ENCODE measurements at regions not wholly inside any gene's neighbourhood (a gene's known extent, or its start where the extent isn't known, plus 50 kb on each side); places are given as distances from the start of the nearest gene placed in this dataset.

- no peak for DNase-seq
Measured at GRCh38 chr10:29098423-29098822, 190.4 kb upstream of the LYZL1 start.

GRCh38 chr10:29099001-29099400 lies 189.9 kb upstream of the LYZL1 start:
- no peak for DNase-seq

GRCh38 chr10:29099415-29099814 lies 189.5 kb upstream of the LYZL1 start:
- DNase-seq: no peak

DNA sequence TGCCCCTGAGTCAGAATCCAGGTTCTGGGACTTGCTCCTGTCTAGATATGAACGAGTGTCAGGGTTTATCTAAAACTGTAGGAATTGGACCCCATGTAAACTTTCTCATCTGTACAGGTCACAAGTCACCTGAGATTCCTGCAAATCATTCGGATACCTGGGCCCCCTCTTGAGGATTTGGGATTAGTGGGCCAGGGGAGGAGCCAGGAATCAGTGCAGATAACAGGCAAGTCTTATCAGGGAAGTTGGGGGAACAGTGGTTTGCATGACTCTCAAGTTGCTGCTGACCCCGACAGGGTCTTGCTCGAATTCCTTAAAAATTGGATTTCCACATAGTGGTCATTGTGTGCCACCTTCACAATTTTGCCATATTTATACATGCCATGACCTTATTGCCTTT lies 188.4 kb upstream of the LYZL1 start:
- DNase-seq: no peak

DNA sequence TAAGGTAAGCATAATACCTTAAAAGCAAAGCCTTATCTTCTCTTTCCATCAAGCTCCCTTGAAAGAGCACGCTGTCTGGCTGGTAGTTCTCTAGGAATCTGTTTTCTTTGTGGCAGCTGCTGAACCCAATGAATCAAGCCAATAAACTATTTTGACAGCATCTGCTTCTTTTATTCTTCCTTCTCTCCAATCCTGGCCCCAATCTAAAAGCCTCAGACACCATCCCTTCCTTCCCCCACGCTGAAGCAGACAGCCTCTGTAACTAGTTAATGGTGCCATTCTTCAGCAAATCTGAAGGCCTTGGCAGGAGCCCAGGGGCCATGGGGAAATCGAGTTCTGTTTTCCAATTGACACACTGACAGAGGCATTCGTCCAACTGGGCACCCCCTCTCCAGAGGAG lies 186.6 kb upstream of the LYZL1 start:
- no peak for DNase-seq

DNA sequence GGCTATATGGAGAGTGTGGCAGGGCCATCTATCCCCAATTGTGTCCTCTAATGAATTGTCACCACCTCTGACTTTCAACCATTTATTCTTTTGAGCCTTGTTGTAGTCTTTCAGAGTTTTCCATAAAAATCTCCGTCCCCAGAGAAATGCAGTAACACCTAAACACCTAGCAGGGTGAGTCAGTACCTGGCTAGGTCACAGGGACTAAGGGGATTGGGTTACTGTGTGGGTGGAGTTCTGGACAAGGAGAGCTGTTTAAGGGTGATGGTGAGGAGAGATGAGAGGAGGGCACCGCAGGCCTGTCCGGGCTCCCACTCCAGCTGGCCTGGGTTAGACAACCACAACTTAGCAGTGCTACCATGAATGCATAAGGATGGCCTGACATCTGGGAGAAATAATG lies 186.2 kb upstream of the LYZL1 start:
- DNase-seq: no peak

DNA sequence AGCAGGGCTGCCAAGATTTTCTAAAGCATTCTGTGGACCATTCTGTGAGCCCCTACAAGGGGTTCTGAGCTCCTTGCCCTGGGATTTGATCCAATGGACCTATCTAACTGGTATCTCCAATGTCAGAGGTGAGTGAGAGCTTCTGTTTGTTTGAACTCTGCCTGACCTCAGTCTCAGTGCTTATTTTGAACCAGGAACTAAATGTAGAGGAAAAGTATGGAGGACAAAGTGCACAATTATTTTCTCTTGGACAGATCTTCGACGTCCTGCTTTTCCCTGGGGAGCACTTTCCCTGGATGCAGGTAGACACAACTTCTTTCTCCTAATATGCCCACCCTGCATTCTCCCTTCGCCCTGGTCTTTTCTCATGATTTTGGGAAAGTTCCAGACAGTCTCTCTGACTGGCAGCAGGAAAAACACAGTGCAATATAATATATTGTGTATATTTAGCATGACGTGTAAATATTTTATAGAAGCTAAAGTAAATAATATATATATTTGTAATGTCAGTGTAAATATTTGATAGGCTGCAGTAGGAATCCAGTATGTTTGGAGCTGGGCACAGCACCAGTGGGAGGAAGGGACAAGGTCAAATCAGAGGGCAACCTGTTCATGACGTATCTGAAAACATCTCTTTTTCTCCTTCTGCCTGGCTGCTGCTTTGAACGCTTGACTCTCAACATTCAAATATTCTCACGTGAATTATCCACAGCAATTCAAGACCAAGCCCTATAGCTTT lies 184.0 kb upstream of the LYZL1 start:
- DNase-seq: no peak

GRCh38 chr10:29105516-29106215 lies 183.2 kb upstream of the LYZL1 start:
- DNase-seq: no peak

DNA sequence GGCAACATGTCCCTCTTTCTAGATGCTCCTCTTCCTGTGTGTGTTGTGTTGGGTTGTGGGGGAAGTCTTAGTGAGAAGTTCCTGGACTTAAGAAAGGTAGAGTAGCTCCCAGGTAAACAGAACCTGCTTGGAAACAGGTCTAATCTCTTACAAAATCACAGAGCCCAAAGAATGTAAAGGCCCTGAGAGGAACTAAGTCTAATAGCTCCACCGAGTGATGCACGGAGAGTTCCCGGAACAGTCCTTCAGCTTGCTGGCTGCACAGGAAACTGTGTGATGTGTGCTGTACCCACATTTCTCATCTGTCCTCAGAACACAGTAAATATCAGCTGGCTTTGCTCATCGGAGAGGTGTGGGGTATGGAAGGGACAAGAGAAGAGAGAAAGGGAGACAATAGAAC lies 182.6 kb upstream of the LYZL1 start:
- no peak for DNase-seq

DNA sequence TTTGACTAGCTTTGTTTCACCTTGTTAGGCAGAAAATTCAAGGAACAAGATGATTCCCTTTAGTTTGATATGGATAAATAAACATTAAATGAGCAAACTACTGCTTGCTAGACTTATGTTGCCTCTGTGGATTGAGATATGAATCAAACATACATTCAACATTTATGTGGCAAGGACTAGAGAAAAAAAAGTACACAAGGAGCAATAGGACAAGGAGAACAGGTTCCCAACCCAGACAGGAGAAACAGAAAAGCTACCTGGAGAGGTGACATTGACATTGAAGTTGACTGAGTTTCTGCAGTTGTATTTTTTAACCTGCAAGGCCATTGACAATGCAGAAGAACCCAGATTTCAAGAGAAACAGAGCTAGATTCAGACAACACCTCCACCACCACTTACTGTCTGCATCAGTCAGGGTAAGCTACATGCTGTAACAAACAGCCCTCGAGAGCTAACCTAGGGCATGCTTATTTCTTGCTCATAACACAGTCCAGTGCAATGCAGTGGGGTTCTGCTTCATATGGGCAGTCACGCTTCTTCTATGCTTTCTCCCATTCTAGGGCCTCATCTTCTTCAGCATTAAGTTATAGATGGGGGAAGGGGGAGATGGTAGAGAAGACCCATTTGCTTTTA lies 180.9 kb upstream of the LYZL1 start:
- DNase-seq: no peak

DNA sequence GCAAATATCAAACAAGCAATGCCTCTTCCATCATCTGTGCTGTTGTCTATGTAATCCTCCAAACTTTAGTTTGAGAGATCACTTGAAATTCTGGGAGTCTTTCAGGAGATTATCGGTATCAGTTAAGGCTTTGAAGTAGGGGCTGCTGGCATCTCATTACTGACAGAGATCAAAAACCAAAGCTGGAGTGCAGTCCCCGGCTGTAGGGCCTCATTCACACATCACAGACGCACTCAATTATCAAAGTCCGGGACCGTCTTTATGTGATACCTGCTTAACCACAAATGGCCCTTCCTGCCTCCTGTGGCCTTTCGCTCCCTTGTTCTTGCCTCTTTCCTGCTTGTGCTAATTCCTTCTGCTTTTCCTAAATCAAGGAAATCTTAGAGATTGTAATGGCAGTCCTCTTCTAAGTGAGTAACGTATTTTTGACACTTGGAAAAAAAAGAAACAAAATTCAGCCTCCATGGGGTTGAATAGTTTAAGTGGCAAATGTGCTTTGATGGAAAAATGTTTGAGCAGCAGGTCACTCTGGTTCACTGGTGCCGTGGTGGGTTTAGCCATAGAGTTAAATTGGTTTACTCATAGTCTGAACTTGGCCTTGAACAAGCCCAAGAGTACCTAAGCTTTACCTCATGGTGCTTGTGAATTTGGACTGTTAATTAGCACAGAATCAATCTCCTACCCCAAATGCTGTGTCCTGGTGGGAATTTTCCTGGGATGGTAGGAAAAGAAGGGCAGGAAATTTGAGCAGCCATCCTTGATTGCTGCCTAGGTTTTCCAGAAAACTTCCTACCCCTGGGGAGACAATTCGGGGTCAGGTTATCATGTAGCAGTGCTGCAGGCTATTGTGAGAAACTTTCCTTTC lies 178.9 kb upstream of the LYZL1 start:
- DNase-seq: no peak

DNA sequence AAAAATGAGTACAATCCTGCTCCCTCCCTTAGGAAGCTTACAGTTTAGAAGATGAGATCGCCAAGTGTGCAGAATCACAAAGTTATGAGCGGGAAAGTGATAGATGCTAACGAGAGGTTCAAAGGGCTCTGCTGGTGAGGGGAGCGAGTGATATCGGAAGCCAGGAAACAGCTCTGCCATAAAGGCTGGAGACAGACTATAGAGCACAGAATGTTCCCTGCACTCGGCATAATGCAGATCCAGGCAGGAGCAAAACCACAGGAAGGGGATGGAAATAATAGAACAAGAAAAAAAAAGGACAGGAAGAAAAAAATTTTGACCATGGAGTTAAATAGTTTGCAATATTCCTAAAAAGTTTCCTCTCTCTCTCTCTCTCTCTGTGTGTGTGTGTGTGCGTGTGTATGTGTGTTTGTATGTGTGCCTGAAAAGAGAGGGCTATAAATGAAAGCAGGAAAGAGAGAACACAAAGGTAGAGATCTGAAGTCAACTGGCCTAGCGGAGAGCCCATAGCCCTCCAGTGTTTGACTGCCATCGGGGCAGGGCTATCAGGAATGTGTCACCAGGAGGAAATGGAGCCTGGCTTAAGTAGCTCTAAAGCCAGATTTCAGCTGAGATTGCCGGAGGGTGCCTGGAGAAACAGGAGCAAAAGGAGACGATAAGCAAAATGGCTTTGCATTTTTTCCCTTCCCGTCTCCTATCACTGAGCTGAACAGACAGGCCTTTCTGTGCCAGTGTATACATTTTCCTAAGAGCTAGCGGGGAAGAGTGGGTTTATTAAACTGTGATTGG lies 175.8 kb upstream of the LYZL1 start:
- no peak for DNase-seq

DNA sequence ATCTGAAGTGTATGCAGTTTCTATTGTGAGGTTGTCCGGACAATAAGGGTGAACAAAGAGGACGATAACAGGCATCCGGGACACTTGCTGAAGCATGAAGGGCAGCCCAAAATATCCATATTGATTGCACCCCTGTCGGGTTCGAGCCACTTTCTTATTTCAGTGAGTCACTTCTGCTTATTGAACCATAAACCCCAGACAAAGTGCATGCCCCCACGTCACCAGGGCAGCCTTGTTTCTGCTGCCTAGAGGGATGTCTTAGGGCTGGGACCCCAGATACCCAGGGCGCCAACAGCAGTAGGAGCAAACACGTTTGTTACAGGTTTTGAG lies 175.3 kb upstream of the LYZL1 start:
- no peak for DNase-seq

GRCh38 chr10:29114141-29114540 lies 174.7 kb upstream of the LYZL1 start:
- no peak for DNase-seq

- DNase-seq: no peak
Measured at GRCh38 chr10:29117781-29118180, 171.1 kb upstream of the LYZL1 start.

DNA sequence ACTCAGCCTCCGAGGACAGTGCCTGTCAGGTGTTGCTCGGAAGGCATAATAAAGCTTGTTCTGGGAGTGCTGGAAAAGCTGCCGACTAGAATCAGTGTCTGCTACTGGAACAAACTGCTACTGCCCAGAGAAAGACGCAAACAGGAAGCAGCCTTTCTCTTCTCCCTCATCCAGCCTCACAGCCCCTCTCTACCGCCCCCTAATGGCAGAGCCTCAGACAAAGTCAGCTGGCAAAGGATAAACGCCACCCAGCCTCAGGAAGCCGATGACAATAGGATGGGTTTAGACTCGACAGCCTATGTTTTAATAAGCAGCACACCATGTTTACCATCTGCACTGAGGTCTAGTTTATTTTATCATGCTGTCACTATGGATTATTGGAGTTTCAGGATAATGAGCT lies 169.5 kb upstream of the LYZL1 start:
- no peak for DNase-seq

GRCh38 chr10:29120216-29120615 lies 168.7 kb upstream of the LYZL1 start:
- DNase-seq: no peak

DNA sequence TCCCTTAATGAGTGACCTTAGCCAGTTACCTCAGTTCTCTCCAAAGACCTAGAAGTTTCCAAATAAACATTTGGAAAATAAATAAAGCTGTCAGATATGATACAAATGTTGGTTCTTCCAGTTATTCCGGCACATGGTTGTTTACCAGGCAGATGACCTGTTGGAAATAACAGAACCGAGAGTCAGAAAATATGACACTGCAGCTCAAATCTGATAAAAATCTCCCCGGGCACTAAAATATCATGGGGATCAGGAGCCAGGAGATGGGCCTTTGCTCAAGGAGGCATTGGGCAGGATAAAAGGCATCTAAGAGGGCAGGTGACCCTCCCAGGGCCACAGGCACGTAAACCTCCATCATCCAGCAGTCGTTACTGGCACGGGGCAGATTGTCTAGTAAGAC lies 164.0 kb upstream of the LYZL1 start:
- DNase-seq: no peak

DNA sequence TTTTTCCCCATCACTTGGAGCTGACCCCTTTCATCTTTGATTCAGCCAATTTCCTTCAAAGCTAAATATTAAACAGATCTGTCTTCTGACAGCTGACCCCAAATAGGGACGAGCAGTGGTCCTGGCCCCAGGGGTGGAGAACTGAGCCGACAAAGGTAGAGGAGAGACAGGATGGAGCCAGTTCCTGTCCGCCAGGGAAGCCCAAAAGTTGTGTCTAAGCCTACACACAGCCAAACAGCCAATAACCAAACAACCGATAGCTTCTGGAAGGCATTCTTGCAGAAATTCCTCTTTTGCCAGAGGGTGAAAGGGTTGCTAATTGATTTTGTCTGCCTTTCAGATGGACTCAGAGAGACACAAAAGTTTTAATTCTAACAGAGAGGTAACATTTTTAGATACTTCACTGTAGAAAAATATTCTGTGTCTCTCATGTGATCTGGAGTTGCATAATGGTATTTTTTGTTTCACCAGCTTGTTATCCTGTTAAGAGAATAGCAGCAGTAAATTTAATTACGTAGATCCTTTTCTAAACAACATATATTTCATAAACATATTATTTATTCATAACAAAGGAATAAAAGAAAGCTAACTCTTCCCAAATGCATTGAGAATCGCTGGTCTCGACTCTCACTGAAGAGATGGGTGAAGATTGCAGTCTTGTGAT lies 161.7 kb upstream of the LYZL1 start:
- no peak for DNase-seq

GRCh38 chr10:29127731-29128130 lies 161.1 kb upstream of the LYZL1 start:
- no peak for DNase-seq

DNA sequence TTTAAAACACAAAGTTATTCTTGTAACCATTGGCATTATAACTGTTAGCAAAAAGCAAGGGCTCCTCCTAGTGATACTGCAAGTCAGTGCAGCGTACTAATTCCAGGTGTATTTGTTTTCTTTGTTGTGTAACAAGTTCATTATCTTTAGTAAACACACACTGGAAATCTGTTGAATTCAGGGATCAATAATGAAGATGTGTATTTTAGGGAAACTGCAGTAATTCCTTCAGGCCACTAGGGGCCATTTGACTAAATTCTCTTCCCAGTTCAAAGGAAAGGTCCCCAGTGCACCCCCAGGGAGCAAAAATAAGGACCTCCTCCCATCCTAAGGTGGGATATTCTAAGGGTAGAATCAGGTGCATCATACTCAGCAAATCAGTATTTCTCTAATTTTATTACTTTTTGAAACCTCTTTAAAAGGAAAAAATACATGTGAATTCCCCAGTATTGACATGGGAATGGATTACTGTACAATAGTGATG lies 158.6 kb upstream of the LYZL1 start:
- no peak for DNase-seq

Data from stimulated activated naive CD4-positive, alpha-beta T cell treated with Interleukin-2 at 50 U/mL for 16 hours (primary cell).